OCI-LY3 (cell line): ENCODE measurements at regions not wholly inside any gene's neighbourhood (a gene's known extent, or its start where the extent isn't known, plus 50 kb on each side); places are given as distances from the start of the nearest gene placed in this dataset.

Experiments used
- H2AFZ ChIP-seq: fragments of 200-600, 300-600 bp; shearing (Covaris generic); 2 replicates; pipeline ENCODE4 v1.6.0; 2014; ENCODE audit warnings: antibody characterized with exemption, low read depth, low read length
- H3K27ac ChIP-seq: fragments of 200-600, 300-600 bp; sonication (generic); 2 replicates; pipeline ENCODE4 v1.5.1; 2014; ENCODE audit warnings: mild to moderate bottlenecking, low read length, moderate library complexity, mixed read lengths
- H3K27me3 ChIP-seq: fragments of 200-600, 300-600 bp; sonication (generic); 2 replicates; pipeline ENCODE4 v1.6.1; 2014; ENCODE audit warnings: low read depth, low read length, mixed read lengths
- H3K36me3 ChIP-seq: fragments of 200-600, 300-600 bp; sonication (generic); replicated peaks from 2 replicates; pipeline ENCODE3; 2014; ENCODE audit warnings: low read depth, low read length, mixed read lengths
- H3K4me1 ChIP-seq: fragments of 300-600, 200-600 bp; sonication (generic); 2 replicates; pipeline ENCODE4 v1.6.1; 2014; ENCODE audit warnings: low read length, mixed read lengths
- H3K4me2 ChIP-seq: fragments of 200-600, 300-600 bp; sonication (generic); 2 replicates; pipeline ENCODE4 v1.6.1; 2014; ENCODE audit warnings: low read length, mixed read lengths
- H3K4me3 ChIP-seq: fragments of 300-600, 200-600 bp; sonication (generic); 2 replicates; pipeline ENCODE4 v1.5.1; 2014; ENCODE audit warnings: antibody characterized with exemption, mild to moderate bottlenecking, low read length, moderate library complexity
- H3K79me2 ChIP-seq: fragments of 300-600, 200-600 bp; shearing (Covaris generic); 2 replicates; pipeline ENCODE4 v1.6.1; 2014; ENCODE audit warnings: mild to moderate bottlenecking, low read length, mixed read lengths
- H3K9ac ChIP-seq: fragments of 300-600, 200-600 bp; shearing (Covaris generic); 2 replicates; pipeline ENCODE4 v1.6.0; 2014; ENCODE audit warnings: mild to moderate bottlenecking, low read length, moderate library complexity
- H3K9me3 ChIP-seq: fragments of 200-600, 300-600 bp; shearing (Covaris generic); 2 replicates; pipeline ENCODE4 v1.6.1; 2014; ENCODE audit warnings: low read length, mixed read lengths; ENCODE audit not compliant: insufficient read depth
- H4K20me1 ChIP-seq: fragments of 200-600, 300-600 bp; sonication (generic); 2 replicates; pipeline ENCODE4 v1.6.1; 2016; ENCODE audit warnings: low read length, mixed read lengths; ENCODE audit not compliant: insufficient read depth
- CTCF ChIP-seq: fragments of 200-600, 300-600 bp; sonication (generic); IDR thresholded peaks from 2 replicates; pipeline ENCODE4 v1.5.1; 2014; ENCODE audit warnings: antibody characterized with exemption, low read length, low read depth
- EZH2phosphoT487 ChIP-seq: fragments of 200-600 bp; shearing (Covaris generic); IDR thresholded peaks from 2 replicates; pipeline ENCODE4 v1.6.1; 2018; ENCODE audit warnings: antibody characterized with exemption, mixed run types, low read depth

GRCh38 chr1:5690291-5690690 lies 301.9 kb downstream of the NPHP4 start:
- Histone ChIP-seq H3K9ac (no peak overlapping the region), H3K27me3 (no peaks in the 10 kb centered on the region), H3K9me3 (no peaks in the 10 kb centered on the region), H3K36me3 (no peaks in the 10 kb centered on the region), H3K4me2 (no peak overlapping the region), H3K79me2 (no peaks in the 10 kb centered on the region), H3K27ac (no peak overlapping the region), H4K20me1 (no peaks in the 10 kb centered on the region), H2AFZ (no peak overlapping the region), H3K4me1 (0 out of 2 replicates have a peak, but pooled peaks cover 6% of the 10 kb centered on the region), H3K4me3 (no peak overlapping the region)
- no peak for TF ChIP-seq EZH2phosphoT487
- no peak for TF ChIP-seq CTCF

- no peaks in the 10 kb centered on the region for H3K79me2 ChIP-seq
- TF ChIP-seq EZH2phosphoT487 (no peak), CTCF (no peak)
- no peak overlapping the region for H3K27ac ChIP-seq
- H3K4me2 ChIP-seq: no peak overlapping the region
- no peak overlapping the region for H3K4me3 ChIP-seq
- no peaks in the 10 kb centered on the region for H4K20me1 ChIP-seq
- no peaks in the 10 kb centered on the region for H3K36me3 ChIP-seq
- no peak overlapping the region for H3K9ac ChIP-seq
- H3K9me3 ChIP-seq: no peaks in the 10 kb centered on the region
- 0 out of 2 replicates have a peak, but pooled peaks cover 6% of the 10 kb centered on the region for H3K4me1 ChIP-seq
- no peak overlapping the region for H2AFZ ChIP-seq
- H3K27me3 ChIP-seq: no peaks in the 10 kb centered on the region
Observed at GRCh38 chr1:5688081-5689077, 303.8 kb downstream of the NPHP4 start.

- H3K36me3 ChIP-seq: no peaks in the 10 kb centered on the region
- H3K27me3 ChIP-seq: no peaks in the 10 kb centered on the region
- no peaks in the 10 kb centered on the region for H3K79me2 ChIP-seq
- no peak overlapping the region for H2AFZ ChIP-seq
- no peak overlapping the region for H3K4me3 ChIP-seq
- H3K9me3 ChIP-seq: no peaks in the 10 kb centered on the region
- 0 out of 2 replicates have a peak, but pooled peaks cover 6% of the 10 kb centered on the region for H3K4me1 ChIP-seq
- H4K20me1 ChIP-seq: no peaks in the 10 kb centered on the region
- H3K4me2 ChIP-seq: no peak overlapping the region
- H3K9ac ChIP-seq: no peak overlapping the region
- no peak overlapping the region for H3K27ac ChIP-seq
- no peak for TF ChIP-seq EZH2phosphoT487
- no peak for TF ChIP-seq CTCF
Observed at GRCh38 chr1:5686925-5687706, 305.1 kb downstream of the NPHP4 start.

- Histone ChIP-seq H3K9me3 (no peaks in the 10 kb centered on the region), H4K20me1 (no peaks in the 10 kb centered on the region), H2AFZ (no peak overlapping the region), H3K4me3 (no peak overlapping the region), H3K4me1 (0 out of 2 replicates have a peak, but pooled peaks cover under 1% of the 10 kb centered on the region), H3K4me2 (no peak overlapping the region), H3K36me3 (no peaks in the 10 kb centered on the region), H3K27me3 (no peaks in the 10 kb centered on the region), H3K9ac (no peak overlapping the region), H3K27ac (no peak overlapping the region), H3K79me2 (no peaks in the 10 kb centered on the region)
- no peak for TF ChIP-seq CTCF
- no peak for TF ChIP-seq EZH2phosphoT487
Observed at GRCh38 chr1:5686195-5686594, 306.0 kb downstream of the NPHP4 start.
